ENCODE measurements at regions not wholly inside any gene's neighbourhood (a gene's known extent, or its start where the extent isn't known, plus 50 kb on each side); places are given as distances from the start of the nearest gene placed in this dataset.

- Histone ChIP-seq H2AFZ (ENCODE audit: insufficient read depth, low read depth, low read length, poor library complexity, severe bottlenecking) (no peak overlapping the region), H3K27me3 (replicated peaks in 1 of 4; ENCODE audit: control extremely low read depth in 1 of 4, control insufficient read depth in 3 of 4, insufficient read depth in 4 of 4, low read length in 3 of 4) (no peaks in the 10 kb centered on the region), H3K36me3 (replicated peaks in 1 of 2; ENCODE audit: control extremely low read depth in 1 of 2, control insufficient read depth in 1 of 2, extremely low read depth in 1 of 2, insufficient read depth in 2 of 2, low read length in 1 of 2) (no peaks in the 10 kb centered on the region), H3K79me2 (ENCODE audit: control insufficient read depth, insufficient read depth, low read length) (no peaks in the 10 kb centered on the region), H3K27ac (ENCODE audit: low read length in 2 of 2) (no peak overlapping the region), H3K9ac (ENCODE audit: low read length) (no peak overlapping the region), H3K4me3 (ENCODE audit: control extremely low read depth in 1 of 5, extremely low read depth in 1 of 5, insufficient read depth in 1 of 5, low read depth in 2 of 5, low read length in 4 of 5) (no peak overlapping the region), H3K4me2 (replicated peaks; ENCODE audit: low read depth, low read length, poor library complexity, severe bottlenecking) (no peak overlapping the region), H3K9me3 (ENCODE audit: control extremely low read depth in 1 of 3, control insufficient read depth in 2 of 3, insufficient read depth in 1 of 3, low read length in 2 of 3) (peaks cover 0 to 3% (median 0%) of the 10 kb centered on the region in 3 donors), H4K20me1 (ENCODE audit: control insufficient read depth, insufficient read depth, low read length, poor library complexity, severe bottlenecking) (no peaks in the 10 kb centered on the region), H3K4me1 (ENCODE audit: control insufficient read depth in 2 of 2, insufficient read depth in 2 of 2, low read length in 2 of 2) (no peaks in the 10 kb centered on the region)
- TF ChIP-seq CTCF (IDR thresholded peaks at IDR 0.05) (no peak), EZH2 (IDR thresholded peaks at IDR 0.05; ENCODE audit: borderline replicate concordance, insufficient read depth, low read depth, low read length, poor library complexity, severe bottlenecking) (no peak)
- no peaks in the 10 kb centered on the region for H3K4me1 Mint-ChIP-seq
- peaks cover 3% of the 10 kb centered on the region for H3K9me3 Mint-ChIP-seq (ENCODE audit: insufficient read depth)
- peaks cover 7% of the 10 kb centered on the region for H3K27me3 Mint-ChIP-seq
- no peak overlapping the region for H3K4me3 Mint-ChIP-seq
- WGBS (ENCODE audit: insufficient coverage) = 52% methylated on average over 3 of the region's 8 CpGs
- CTCF ChIA-PET = no interaction called here
- ATAC-seq (ENCODE audit: low read depth) = no peak
- H3K27ac Mint-ChIP-seq = no peak overlapping the region
- POLR2A ChIA-PET = no interaction called here
- intact Hi-C loops (cut with micrococcal nuclease) = no loop called here
- DNase-seq = no peak
Observed at GRCh38 chr9:120156376-120156775, 423.6 kb downstream of the CDK5RAP2 start.

- DNase-seq (no peak), ATAC-seq (ENCODE audit: low read depth) (no peak)
- Mint-ChIP-seq H3K9me3 (ENCODE audit: insufficient read depth) (no peaks in the 10 kb centered on the region), H3K27ac (no peak overlapping the region), H3K27me3 (peaks cover 7% of the 10 kb centered on the region), H3K4me1 (no peaks in the 10 kb centered on the region), H3K4me3 (no peak overlapping the region)
- H3K36me3 ChIP-seq (replicated peaks in 1 of 2; ENCODE audit: control extremely low read depth in 1 of 2, control insufficient read depth in 1 of 2, extremely low read depth in 1 of 2, insufficient read depth in 2 of 2, low read length in 1 of 2) = no peaks in the 10 kb centered on the region
- intact Hi-C loops (cut with micrococcal nuclease) = no loop called here
- ChIA-PET CTCF (no interaction called here), POLR2A (no interaction called here)
- no peak overlapping the region for H3K9ac ChIP-seq (ENCODE audit: low read length)
- H3K4me2 ChIP-seq (replicated peaks; ENCODE audit: low read depth, low read length, poor library complexity, severe bottlenecking) = no peak overlapping the region
- no peaks in the 10 kb centered on the region for H3K27me3 ChIP-seq (replicated peaks in 1 of 4; ENCODE audit: control extremely low read depth in 1 of 4, control insufficient read depth in 3 of 4, insufficient read depth in 4 of 4, low read length in 3 of 4)
- no peak overlapping the region for H3K27ac ChIP-seq (ENCODE audit: low read length in 2 of 2)
- no peak overlapping the region for H3K4me3 ChIP-seq (ENCODE audit: control extremely low read depth in 1 of 5, extremely low read depth in 1 of 5, insufficient read depth in 1 of 5, low read depth in 2 of 5, low read length in 4 of 5)
- H3K9me3 ChIP-seq (ENCODE audit: control extremely low read depth in 1 of 3, control insufficient read depth in 2 of 3, insufficient read depth in 1 of 3, low read length in 2 of 3) = peaks cover 0 to 3% (median 0%) of the 10 kb centered on the region in 3 donors
- no peaks in the 10 kb centered on the region for H3K4me1 ChIP-seq (ENCODE audit: control insufficient read depth in 2 of 2, insufficient read depth in 2 of 2, low read length in 2 of 2)
- no peaks in the 10 kb centered on the region for H3K79me2 ChIP-seq (ENCODE audit: control insufficient read depth, insufficient read depth, low read length)
- H4K20me1 ChIP-seq (ENCODE audit: control insufficient read depth, insufficient read depth, low read length, poor library complexity, severe bottlenecking) = no peaks in the 10 kb centered on the region
- 100% methylated on average over 1 of the region's 1 CpG for WGBS (ENCODE audit: insufficient coverage)
- no peak overlapping the region for H2AFZ ChIP-seq (ENCODE audit: insufficient read depth, low read depth, low read length, poor library complexity, severe bottlenecking)
- no peak for TF ChIP-seq CTCF (IDR thresholded peaks at IDR 0.05)
- no peak for TF ChIP-seq EZH2 (IDR thresholded peaks at IDR 0.05; ENCODE audit: borderline replicate concordance, insufficient read depth, low read depth, low read length, poor library complexity, severe bottlenecking)
Observed at GRCh38 chr9:120153258-120153657, 426.7 kb downstream of the CDK5RAP2 start.
